ENCODE measurements at regions not wholly inside any gene's neighbourhood (a gene's known extent, or its start where the extent isn't known, plus 50 kb on each side); places are given as distances from the start of the nearest gene placed in this dataset.

DNA sequence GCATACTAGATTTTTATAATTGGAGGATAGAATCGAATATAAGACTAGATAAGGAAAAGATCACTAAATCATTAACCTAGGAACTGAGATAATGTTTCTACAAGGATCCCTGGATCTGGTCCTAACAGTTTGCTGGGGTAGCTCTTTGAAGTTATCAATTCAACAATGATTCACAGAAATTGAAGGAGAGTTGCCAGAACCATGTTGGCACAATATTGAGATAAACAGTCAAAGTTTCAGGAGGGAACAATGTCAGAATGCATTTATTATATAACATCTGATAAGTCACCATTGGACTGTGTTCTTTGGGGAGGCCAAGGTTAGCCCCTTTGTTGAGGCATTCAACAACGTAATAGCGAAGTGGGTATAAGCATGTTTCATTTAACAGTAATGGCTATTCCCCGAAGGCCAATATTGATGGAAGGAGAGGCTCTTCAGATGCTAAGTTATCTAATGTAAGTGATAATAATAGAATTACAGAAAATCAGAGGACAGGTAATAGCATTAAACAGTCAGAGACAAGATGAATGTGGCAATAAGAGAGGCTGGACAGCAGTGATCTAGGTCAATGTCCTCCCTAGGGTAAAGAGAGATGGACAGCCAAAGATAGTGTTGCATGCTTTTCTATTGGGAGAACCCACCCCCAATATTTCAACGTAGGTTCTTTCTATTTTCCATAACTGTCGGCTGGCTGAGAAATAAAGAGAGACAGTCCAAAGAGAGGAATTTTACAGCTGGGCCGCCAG is 604.8 kb upstream of the GYPC start:
- TF ChIP-seq, protein P1, sequence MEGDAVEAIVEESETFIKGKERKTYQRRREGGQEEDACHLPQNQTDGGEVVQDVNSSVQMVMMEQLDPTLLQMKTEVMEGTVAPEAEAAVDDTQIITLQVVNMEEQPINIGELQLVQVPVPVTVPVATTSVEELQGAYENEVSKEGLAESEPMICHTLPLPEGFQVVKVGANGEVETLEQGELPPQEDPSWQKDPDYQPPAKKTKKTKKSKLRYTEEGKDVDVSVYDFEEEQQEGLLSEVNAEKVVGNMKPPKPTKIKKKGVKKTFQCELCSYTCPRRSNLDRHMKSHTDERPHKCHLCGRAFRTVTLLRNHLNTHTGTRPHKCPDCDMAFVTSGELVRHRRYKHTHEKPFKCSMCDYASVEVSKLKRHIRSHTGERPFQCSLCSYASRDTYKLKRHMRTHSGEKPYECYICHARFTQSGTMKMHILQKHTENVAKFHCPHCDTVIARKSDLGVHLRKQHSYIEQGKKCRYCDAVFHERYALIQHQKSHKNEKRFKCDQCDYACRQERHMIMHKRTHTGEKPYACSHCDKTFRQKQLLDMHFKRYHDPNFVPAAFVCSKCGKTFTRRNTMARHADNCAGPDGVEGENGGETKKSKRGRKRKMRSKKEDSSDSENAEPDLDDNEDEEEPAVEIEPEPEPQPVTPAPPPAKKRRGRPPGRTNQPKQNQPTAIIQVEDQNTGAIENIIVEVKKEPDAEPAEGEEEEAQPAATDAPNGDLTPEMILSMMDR (IDR thresholded peaks at IDR 0.05; ENCODE audit: low read length) = no peak
- TF ChIP-seq EZH2 (IDR thresholded peaks at IDR 0.05; ENCODE audit: borderline replicate concordance, low read length) = no peak
